ENCODE measurements at regions not wholly inside any gene's neighbourhood (a gene's known extent, or its start where the extent isn't known, plus 50 kb on each side); places are given as distances from the start of the nearest gene placed in this dataset.

- 91% methylated on average over 2 of the region's 2 CpGs; no CpG with 5 or more reads in 1 of the 2 experiments for WGBS, 2 experiments (ENCODE audit: extremely low coverage in 1 of 2, insufficient coverage in 1 of 2, insufficient read length in 1 of 2, insufficient replicate concordance in 2 of 2, low coverage in 1 of 2, low lambda C conversion rate in 2 of 2, missing lambda C conversion rate in 1 of 2)
- no peak overlapping the region for H3K18ac ChIP-seq (ENCODE audit: extremely low read depth, low read length)
- no peaks in the 10 kb centered on the region for H3K27me3 ChIP-seq (replicated peaks in 1 of 4; ENCODE audit: control insufficient read depth in 3 of 4, extremely low read depth in 1 of 4, insufficient read depth in 3 of 4, low read length in 3 of 4)
- H2BK15ac ChIP-seq (ENCODE audit: low read length): no peak overlapping the region
- H4K5ac ChIP-seq (ENCODE audit: insufficient read length, low read depth, low read length): no peak overlapping the region
- no peaks in the 10 kb centered on the region for H3K79me2 ChIP-seq (ENCODE audit: control insufficient read depth in 1 of 2, insufficient read depth in 2 of 2, low read length in 2 of 2)
- H3K4me2 ChIP-seq (ENCODE audit: insufficient read depth in 1 of 2, low read depth in 2 of 2, low read length in 2 of 2): no peak overlapping the region
- FAIRE-seq (no peak), DNase-seq (ENCODE audit: low read depth in 1 of 2, low spot score in 2 of 2) (no peak)
- no peak overlapping the region for H3K9ac ChIP-seq (replicated peaks in 1 of 4; ENCODE audit: extremely low read depth in 1 of 4, low read depth in 3 of 4, low read length in 3 of 4)
- no peak overlapping the region for H3K56ac ChIP-seq (replicated peaks; ENCODE audit: insufficient read length, low read depth, low read length)
- H4K20me1 ChIP-seq (replicated peaks in 1 of 2; ENCODE audit: control insufficient read depth in 1 of 2, insufficient read depth in 2 of 2, low read length in 2 of 2): no peaks in the 10 kb centered on the region
- no peak overlapping the region for H3K27ac ChIP-seq (ENCODE audit: low read depth, low read length)
- H3K79me1 ChIP-seq (ENCODE audit: low read depth, low read length): no peaks in the 10 kb centered on the region
- no peak overlapping the region for H4K91ac ChIP-seq (replicated peaks; ENCODE audit: insufficient read length, low read length)
- H3K9me3 ChIP-seq (ENCODE audit: insufficient read depth in 2 of 2, low read depth in 1 of 2, low read length in 1 of 2): peaks cover 7 to 8% of the 10 kb centered on the region in 2 experiments; a peak in 3 of 4 replicates
- H2AK5ac ChIP-seq (ENCODE audit: low read depth, low read length): no peak overlapping the region
- H2BK120ac ChIP-seq (replicated peaks; ENCODE audit: low read depth, low read length): no peak overlapping the region
- H3K4me3 ChIP-seq (ENCODE audit: extremely low read depth in 1 of 4, insufficient read depth in 2 of 4, low read depth in 3 of 4, low read length in 4 of 4): no peak overlapping the region
- no peak overlapping the region for H3K23ac ChIP-seq (ENCODE audit: insufficient read length)
- H3K4me1 ChIP-seq (replicated peaks in 1 of 4; ENCODE audit: control insufficient read depth in 3 of 4, insufficient read depth in 4 of 4, low read length in 3 of 4): no peaks in the 10 kb centered on the region; a peak in 1 of 7 replicates
- no peak overlapping the region for H3K4ac ChIP-seq (replicated peaks; ENCODE audit: insufficient read length, low read depth, low read length)
- no peaks in the 10 kb centered on the region for H3K23me2 ChIP-seq (ENCODE audit: low read depth, low read length)
- no peak overlapping the region for H2AFZ ChIP-seq (ENCODE audit: low read length)
- no peak overlapping the region for H2BK12ac ChIP-seq (ENCODE audit: low read depth, low read length)
- H3K14ac ChIP-seq (ENCODE audit: insufficient read length): no peak overlapping the region
- no peak overlapping the region for H4K8ac ChIP-seq (ENCODE audit: extremely low read depth, insufficient read depth, low read length)
- no peak overlapping the region for H2BK5ac ChIP-seq (ENCODE audit: low read depth, low read length)
- no peak overlapping the region for H2BK20ac ChIP-seq (ENCODE audit: low read length)
- ChIA-PET CTCF (ENCODE audit: partially characterized antibody) (interaction anchor here (1.0 to 1.2 kb wide), 4 partner anchors 27 to 610 kb away, joined by 3 read pairs; no protein-coding TSS in a partner anchor), POLR2A (ENCODE audit: partially characterized antibody) (no interaction called here)
- no peaks in the 10 kb centered on the region for H3K36me3 ChIP-seq (ENCODE audit: control insufficient read depth in 2 of 4, insufficient read depth in 4 of 4, low read length in 3 of 4)
- no peak for TF ChIP-seq JUN (IDR thresholded peaks at IDR 0.05; ENCODE audit: low read depth, low read length)
Observed at GRCh38 chr20:39879296-39879695, 809.7 kb downstream of the MAFB start.
